SK-N-SH (cell line): ENCODE measurements at regions not wholly inside any gene's neighbourhood (a gene's known extent, or its start where the extent isn't known, plus 50 kb on each side); places are given as distances from the start of the nearest gene placed in this dataset.

Experiments used
- CTCF ChIA-PET: fragments of 300-600, 350-600 bp; formaldehyde crosslinking; extraction: SDS; loops from one replicate; lab custom pipeline; 2021; lab: Yijun Ruan, JAX
- POLR2A ChIA-PET: fragments of 350-600 bp; sonication (Branson Sonifier 250); formaldehyde crosslinking; extraction: SDS; loops from one replicate; lab custom pipeline; 2020; ENCODE audit warnings: antibody characterized with exemption, inconsistent platforms; lab: Yijun Ruan, JAX
- DNase-seq: peaks from one replicate; pipeline ENCODE4 v3.0.0; 2012
- H2AFZ ChIP-seq: fragments of 200-600 bp; sonication (generic); 2 replicates; pipeline ENCODE4 v1.8.1; 2016; ENCODE audit warnings: antibody characterized with exemption, mild to moderate bottlenecking, low read depth
- H3F3A ChIP-seq: fragments of 200-600 bp; sonication (generic); replicated peaks from 2 replicates; pipeline ENCODE3; 2016; ENCODE audit warnings: antibody characterized with exemption, mild to moderate bottlenecking; ENCODE audit not compliant: insufficient read depth
- H3K27ac ChIP-seq, 2 experiments: fragments of 200-500 bp in 1 of 2; fragments of 200-600 bp in 1 of 2; sonication (Bioruptor generic) in 1 of 2; sonication (generic), shearing (Covaris generic) in 1 of 2; 2 replicates each; pipeline versions ENCODE4 v1.5.1 to v1.6.1; 2014 to 2016; ENCODE audit warnings: low read depth in 2 of 2, inconsistent platforms in 1 of 2, low read length in 1 of 2, mild to moderate bottlenecking in 1 of 2, mixed read lengths in 1 of 2
- H3K27me3 ChIP-seq: fragments of 200-600 bp; sonication (generic), shearing (Covaris generic); 2 replicates; pipeline ENCODE4 v1.6.1; 2016; ENCODE audit warnings: mixed run types; ENCODE audit not compliant: insufficient read depth
- H3K36me3 ChIP-seq, 2 experiments: fragments of 200-500 bp in 1 of 2; fragments of 200-600 bp in 1 of 2; sonication (Bioruptor generic) in 1 of 2; sonication (generic) in 1 of 2; replicated peaks in 1 of 2; 2 replicates each; pipeline versions ENCODE3 to v1.5.1; 2014 to 2016; ENCODE audit warnings: low read length in 1 of 2, mild to moderate bottlenecking in 1 of 2; ENCODE audit not compliant: insufficient read depth in 2 of 2, control insufficient read depth in 1 of 2
- H3K4me1 ChIP-seq, 2 experiments: fragments of 200-500 bp in 1 of 2; fragments of 200-600 bp in 1 of 2; sonication (Bioruptor generic) in 1 of 2; sonication (generic), shearing (Covaris generic) in 1 of 2; 2 replicates each; pipeline versions ENCODE4 v1.5.1 to v1.6.1; 2014 to 2016; ENCODE audit warnings: low read depth in 1 of 2, low read length in 1 of 2, mixed run types in 1 of 2; ENCODE audit not compliant: insufficient read depth in 2 of 2, control insufficient read depth in 1 of 2
- H3K4me2 ChIP-seq: fragments of 200-600 bp; sonication (generic), shearing (Covaris generic); 2 replicates; pipeline ENCODE4 v1.6.1; 2017; ENCODE audit warnings: mixed run types
- H3K4me3 ChIP-seq, 2 experiments: fragments of 200-500 bp in 1 of 2; fragments of 200-600 bp in 1 of 2; sonication (Bioruptor generic) in 1 of 2; sonication (generic), shearing (Covaris generic) in 1 of 2; 2 replicates each; pipeline versions ENCODE4 v1.5.1 to v1.8.1; 2014 to 2016; ENCODE audit warnings: low read depth in 2 of 2, inconsistent platforms in 1 of 2, low read length in 1 of 2, mild to moderate bottlenecking in 1 of 2, mixed read lengths in 1 of 2, moderate library complexity in 1 of 2
- H3K79me2 ChIP-seq: fragments of 200-600 bp; sonication (generic); 2 replicates; pipeline ENCODE4 v1.8.1; 2017; ENCODE audit warnings: mild to moderate bottlenecking; ENCODE audit not compliant: insufficient read depth
- H3K9ac ChIP-seq: fragments of 200-600 bp; sonication (generic); 2 replicates; pipeline ENCODE4 v1.6.1; 2017; ENCODE audit warnings: mixed run types
- H3K9me2 ChIP-seq: fragments of 200-600 bp; sonication (generic); 2 replicates; pipeline ENCODE4 v1.6.1; 2017; ENCODE audit warnings: mixed run types
- H3K9me3 ChIP-seq: fragments of 200-600 bp; sonication (generic); 2 replicates; pipeline ENCODE4 v1.6.1; 2017; ENCODE audit warnings: mixed run types, mild to moderate bottlenecking, moderate library complexity
- H4K20me1 ChIP-seq: fragments of 200-600 bp; sonication (generic); 2 replicates; pipeline ENCODE4 v1.6.1; 2017; ENCODE audit warnings: mild to moderate bottlenecking, mixed run types; ENCODE audit not compliant: insufficient read depth
- CHD2 ChIP-seq: fragments of 150-350 bp; IDR thresholded peaks from 2 replicates; pipeline ENCODE4 v1.6.1; 2018; ENCODE audit warnings: low read length; ENCODE audit not compliant: partially characterized antibody
- ELF1 ChIP-seq: IDR thresholded peaks from 2 replicates; pipeline ENCODE4 v1.4.0; 2012
- EZH2phosphoT487 ChIP-seq: fragments of 200-600 bp; sonication (generic); IDR thresholded peaks from 2 replicates; pipeline ENCODE4 v1.6.1; 2017; ENCODE audit warnings: low read depth, mixed run types, mild to moderate bottlenecking, antibody characterized with exemption, moderate library complexity, borderline replicate concordance
- FOSL2 ChIP-seq: IDR thresholded peaks from 2 replicates; pipeline ENCODE4 v1.4.0; 2012; ENCODE audit warnings: low read depth, mild to moderate bottlenecking, moderate library complexity, borderline replicate concordance
- FOXJ3 ChIP-seq: sonication (generic); formaldehyde crosslinking; IDR thresholded peaks from 2 replicates; pipeline ENCODE4 v1.5.1; 2020; ENCODE audit warnings: mild to moderate bottlenecking, missing genetic modification reagents
- FOXM1 ChIP-seq: IDR thresholded peaks from 2 replicates; pipeline ENCODE4 v1.4.0; 2012; ENCODE audit warnings: low read depth, mild to moderate bottlenecking
- GATA2 ChIP-seq: sonication (generic); formaldehyde crosslinking; IDR thresholded peaks from 2 replicates; pipeline ENCODE4 v1.5.0; 2020; ENCODE audit warnings: mild to moderate bottlenecking, missing genetic modification reagents
- JUND ChIP-seq: IDR thresholded peaks from 2 replicates; pipeline ENCODE4 v1.4.0; 2012
- MXI1 ChIP-seq: IDR thresholded peaks from 2 replicates; pipeline ENCODE4 v1.6.1; 2012; ENCODE audit warnings: mild to moderate bottlenecking, low read depth, low read length, improper control_type of control experiment
- NFIC ChIP-seq: IDR thresholded peaks from 2 replicates; pipeline ENCODE4 v1.4.0; 2012; ENCODE audit warnings: borderline replicate concordance
- POLR2AphosphoS5 ChIP-seq: IDR thresholded peaks from 2 replicates; pipeline ENCODE4 v1.6.1; 2012; ENCODE audit warnings: low read depth, low read length
- RCOR1 ChIP-seq: fragments of 150-350 bp; IDR thresholded peaks from 2 replicates; pipeline ENCODE4 v1.6.1; 2017; ENCODE audit warnings: antibody characterized with exemption, low read length
- RFX5 ChIP-seq: IDR thresholded peaks from 2 replicates; pipeline ENCODE4 v1.6.1; 2012; ENCODE audit warnings: mild to moderate bottlenecking, improper control_type of control experiment, low read length
- RXRA ChIP-seq: IDR thresholded peaks from 2 replicates; pipeline ENCODE4 v1.4.0; 2012; ENCODE audit warnings: low read depth, mild to moderate bottlenecking, borderline replicate concordance
- TCF12 ChIP-seq: IDR thresholded peaks from 2 replicates; pipeline ENCODE4 v1.4.0; 2012
- YY1 ChIP-seq: IDR thresholded peaks from 2 replicates; pipeline ENCODE4 v1.4.0; 2012; ENCODE audit warnings: low read depth, mild to moderate bottlenecking
- WGBS: methylation state at CpG from one replicate; pipeline ENCODE4 v1.1.6; 2017; ENCODE audit warnings: low lambda C conversion rate; 5-methylcytosine and 5-hydroxymethylcytosine counted together
- TF ChIP-seq, protein P1 (sequence below): IDR thresholded peaks from 2 replicates; pipeline ENCODE4; 2012
- TF ChIP-seq, protein P2 (sequence below): IDR thresholded peaks from 2 replicates; pipeline ENCODE4 v1.4.0; 2012; ENCODE audit warnings: low read depth, borderline replicate concordance
- TF ChIP-seq, protein P3 (sequence below): IDR thresholded peaks from 2 replicates; pipeline ENCODE4 v1.4.0; 2012; ENCODE audit warnings: low read depth, borderline replicate concordance
- TF ChIP-seq, protein P4 (sequence below): IDR thresholded peaks from 2 replicates; pipeline ENCODE4 v1.4.0; 2012; ENCODE audit warnings: low read depth
- TF ChIP-seq, protein P5 (sequence below): fragments of 150-350 bp; IDR thresholded peaks from 2 replicates; pipeline ENCODE4 v1.6.1; 2016; ENCODE audit warnings: mild to moderate bottlenecking, low read depth, low read length
- TF ChIP-seq, protein P6 (sequence below): fragments of 150-350 bp; IDR thresholded peaks from 2 replicates; pipeline ENCODE4 v1.6.1; 2017; ENCODE audit warnings: antibody characterized with exemption, low read length, low read depth, borderline replicate concordance

DNA sequence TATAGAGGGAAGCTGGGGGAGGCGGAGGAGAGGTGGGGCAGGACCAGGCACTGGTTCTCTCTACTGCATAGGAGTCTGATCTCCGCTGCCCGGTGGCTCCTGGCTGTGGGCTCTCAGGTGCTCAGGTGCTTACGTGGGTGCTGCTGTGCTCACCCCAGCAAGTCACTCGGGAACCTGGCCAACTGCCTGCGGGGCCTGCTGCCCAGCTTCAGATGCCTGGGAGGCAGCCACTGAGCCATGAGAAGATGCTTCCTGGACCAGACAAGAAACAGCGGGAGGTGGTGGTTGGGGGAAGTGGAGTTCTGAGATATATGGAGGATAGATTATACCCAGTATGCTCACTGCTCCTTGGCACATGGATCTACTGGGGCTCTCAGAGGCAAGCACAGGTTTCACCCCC, 1303.4 kb downstream of the TBC1D22A start:
- Histone ChIP-seq H3K4me3 (no peak overlapping the region), H3K9me3 (no peaks in the 10 kb centered on the region), H3K27me3 (no peaks in the 10 kb centered on the region; the same call in 1 of the 2 replicates), H3K4me1 (no peaks in the 10 kb centered on the region), H3K36me3 (no peaks in the 10 kb centered on the region), H3K4me2 (no peak overlapping the region), H3K79me2 (no peaks in the 10 kb centered on the region), H3F3A (no peaks in the 10 kb centered on the region), H2AFZ (no peak overlapping the region), H3K27ac (no peak overlapping the region), H3K9me2 (no peaks in the 10 kb centered on the region), H4K20me1 (no peaks in the 10 kb centered on the region), H3K9ac (no peak overlapping the region)
- no peak for DNase-seq
- 6% methylated on average over 2 of the region's 7 CpGs for WGBS
- CTCF ChIA-PET, result no interaction called here
- POLR2A ChIA-PET, result no interaction called here
- no peak for TF ChIP-seq EZH2phosphoT487
- TF ChIP-seq, protein P1, sequence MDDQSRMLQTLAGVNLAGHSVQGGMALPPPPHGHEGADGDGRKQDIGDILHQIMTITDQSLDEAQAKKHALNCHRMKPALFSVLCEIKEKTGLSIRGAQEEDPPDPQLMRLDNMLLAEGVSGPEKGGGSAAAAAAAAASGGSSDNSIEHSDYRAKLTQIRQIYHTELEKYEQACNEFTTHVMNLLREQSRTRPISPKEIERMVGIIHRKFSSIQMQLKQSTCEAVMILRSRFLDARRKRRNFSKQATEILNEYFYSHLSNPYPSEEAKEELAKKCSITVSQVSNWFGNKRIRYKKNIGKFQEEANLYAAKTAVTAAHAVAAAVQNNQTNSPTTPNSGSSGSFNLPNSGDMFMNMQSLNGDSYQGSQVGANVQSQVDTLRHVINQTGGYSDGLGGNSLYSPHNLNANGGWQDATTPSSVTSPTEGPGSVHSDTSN, result no peak
- TF ChIP-seq YY1, result no peak
- TF ChIP-seq GATA2 (CRISPR knock-in tag), result no peak

DNA sequence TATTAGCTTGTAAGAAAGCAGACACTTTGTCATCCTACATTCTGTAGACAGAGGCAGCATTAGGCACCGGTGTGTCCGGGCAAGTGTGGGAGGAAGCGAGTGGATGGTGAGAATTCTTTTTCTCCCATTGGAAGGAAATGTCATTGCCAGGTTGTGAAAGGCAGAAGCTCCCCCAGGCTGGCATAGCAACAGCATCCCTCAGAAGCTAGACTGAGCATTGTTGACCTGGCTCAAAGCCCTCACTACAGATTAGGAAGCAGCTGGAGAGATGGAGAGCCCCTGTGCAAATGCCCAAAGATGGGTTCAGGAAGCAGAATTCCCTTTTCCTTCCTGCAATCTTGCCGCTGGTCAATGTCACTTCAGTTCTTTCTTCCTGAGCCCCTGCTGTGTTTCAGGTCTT, 1299.3 kb downstream of the TBC1D22A start:
- no peaks in the 10 kb centered on the region for H3K4me1 ChIP-seq
- no peak overlapping the region for H3K27ac ChIP-seq
- ChIA-PET CTCF (no interaction called here), POLR2A (no interaction called here)
- WGBS, result 6% methylated on average over 4 of the region's 4 CpGs
- no peaks in the 10 kb centered on the region for H3K79me2 ChIP-seq
- H3F3A ChIP-seq, result no peaks in the 10 kb centered on the region
- no peak overlapping the region for H3K9ac ChIP-seq
- no peak overlapping the region for H3K4me2 ChIP-seq
- H3K36me3 ChIP-seq, result no peaks in the 10 kb centered on the region
- TF ChIP-seq FOXM1 (no peak), POLR2AphosphoS5 (no peak), CHD2 (no peak), FOXJ3 (CRISPR knock-in tag) (no peak), RFX5 (no peak), MXI1 (no peak), NFIC (no peak), JUND (no peak), FOSL2 (no peak), TCF12 (no peak), EZH2phosphoT487 (no peak), ELF1 (no peak), RXRA (no peak), RCOR1 (no peak)
- TF ChIP-seq, protein P2, sequence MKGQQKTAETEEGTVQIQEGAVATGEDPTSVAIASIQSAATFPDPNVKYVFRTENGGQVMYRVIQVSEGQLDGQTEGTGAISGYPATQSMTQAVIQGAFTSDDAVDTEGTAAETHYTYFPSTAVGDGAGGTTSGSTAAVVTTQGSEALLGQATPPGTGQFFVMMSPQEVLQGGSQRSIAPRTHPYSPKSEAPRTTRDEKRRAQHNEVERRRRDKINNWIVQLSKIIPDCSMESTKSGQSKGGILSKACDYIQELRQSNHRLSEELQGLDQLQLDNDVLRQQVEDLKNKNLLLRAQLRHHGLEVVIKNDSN, result no peak
- TF ChIP-seq, protein P3, sequence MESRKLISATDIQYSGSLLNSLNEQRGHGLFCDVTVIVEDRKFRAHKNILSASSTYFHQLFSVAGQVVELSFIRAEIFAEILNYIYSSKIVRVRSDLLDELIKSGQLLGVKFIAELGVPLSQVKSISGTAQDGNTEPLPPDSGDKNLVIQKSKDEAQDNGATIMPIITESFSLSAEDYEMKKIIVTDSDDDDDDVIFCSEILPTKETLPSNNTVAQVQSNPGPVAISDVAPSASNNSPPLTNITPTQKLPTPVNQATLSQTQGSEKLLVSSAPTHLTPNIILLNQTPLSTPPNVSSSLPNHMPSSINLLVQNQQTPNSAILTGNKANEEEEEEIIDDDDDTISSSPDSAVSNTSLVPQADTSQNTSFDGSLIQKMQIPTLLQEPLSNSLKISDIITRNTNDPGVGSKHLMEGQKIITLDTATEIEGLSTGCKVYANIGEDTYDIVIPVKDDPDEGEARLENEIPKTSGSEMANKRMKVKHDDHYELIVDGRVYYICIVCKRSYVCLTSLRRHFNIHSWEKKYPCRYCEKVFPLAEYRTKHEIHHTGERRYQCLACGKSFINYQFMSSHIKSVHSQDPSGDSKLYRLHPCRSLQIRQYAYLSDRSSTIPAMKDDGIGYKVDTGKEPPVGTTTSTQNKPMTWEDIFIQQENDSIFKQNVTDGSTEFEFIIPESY, result no peak
- TF ChIP-seq, protein P4, sequence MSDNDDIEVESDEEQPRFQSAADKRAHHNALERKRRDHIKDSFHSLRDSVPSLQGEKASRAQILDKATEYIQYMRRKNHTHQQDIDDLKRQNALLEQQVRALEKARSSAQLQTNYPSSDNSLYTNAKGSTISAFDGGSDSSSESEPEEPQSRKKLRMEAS, result no peak
- TF ChIP-seq, protein P5, sequence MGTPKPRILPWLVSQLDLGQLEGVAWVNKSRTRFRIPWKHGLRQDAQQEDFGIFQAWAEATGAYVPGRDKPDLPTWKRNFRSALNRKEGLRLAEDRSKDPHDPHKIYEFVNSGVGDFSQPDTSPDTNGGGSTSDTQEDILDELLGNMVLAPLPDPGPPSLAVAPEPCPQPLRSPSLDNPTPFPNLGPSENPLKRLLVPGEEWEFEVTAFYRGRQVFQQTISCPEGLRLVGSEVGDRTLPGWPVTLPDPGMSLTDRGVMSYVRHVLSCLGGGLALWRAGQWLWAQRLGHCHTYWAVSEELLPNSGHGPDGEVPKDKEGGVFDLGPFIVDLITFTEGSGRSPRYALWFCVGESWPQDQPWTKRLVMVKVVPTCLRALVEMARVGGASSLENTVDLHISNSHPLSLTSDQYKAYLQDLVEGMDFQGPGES, result no peak
- TF ChIP-seq, protein P6, sequence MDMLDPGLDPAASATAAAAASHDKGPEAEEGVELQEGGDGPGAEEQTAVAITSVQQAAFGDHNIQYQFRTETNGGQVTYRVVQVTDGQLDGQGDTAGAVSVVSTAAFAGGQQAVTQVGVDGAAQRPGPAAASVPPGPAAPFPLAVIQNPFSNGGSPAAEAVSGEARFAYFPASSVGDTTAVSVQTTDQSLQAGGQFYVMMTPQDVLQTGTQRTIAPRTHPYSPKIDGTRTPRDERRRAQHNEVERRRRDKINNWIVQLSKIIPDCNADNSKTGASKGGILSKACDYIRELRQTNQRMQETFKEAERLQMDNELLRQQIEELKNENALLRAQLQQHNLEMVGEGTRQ, result no peak
- no peak for DNase-seq
- H3K27me3 ChIP-seq, result no peaks in the 10 kb centered on the region; the same call in 1 of the 2 replicates
- no peaks in the 10 kb centered on the region for H3K9me2 ChIP-seq
- no peak overlapping the region for H2AFZ ChIP-seq
- no peaks in the 10 kb centered on the region for H4K20me1 ChIP-seq
- no peaks in the 10 kb centered on the region for H3K9me3 ChIP-seq
- H3K4me3 ChIP-seq, result no peak overlapping the region
